GM18499 (cell line): ENCODE measurements at regions not wholly inside any gene's neighbourhood (a gene's known extent, or its start where the extent isn't known, plus 50 kb on each side); places are given as distances from the start of the nearest gene placed in this dataset.

Experiments
- ATAC-seq: cut with Tn5 transposase; IDR thresholded peaks from one replicate; pipeline ENCODE4 v1.9.1; 2021; ENCODE audit warnings: moderate number of reproducible peaks; ENCODE audit not compliant: insufficient read depth, unreplicated experiment

GRCh38 chr4:115433491-115433890, 320.1 kb upstream of the NDST4 start:
- no peak for ATAC-seq

DNA sequence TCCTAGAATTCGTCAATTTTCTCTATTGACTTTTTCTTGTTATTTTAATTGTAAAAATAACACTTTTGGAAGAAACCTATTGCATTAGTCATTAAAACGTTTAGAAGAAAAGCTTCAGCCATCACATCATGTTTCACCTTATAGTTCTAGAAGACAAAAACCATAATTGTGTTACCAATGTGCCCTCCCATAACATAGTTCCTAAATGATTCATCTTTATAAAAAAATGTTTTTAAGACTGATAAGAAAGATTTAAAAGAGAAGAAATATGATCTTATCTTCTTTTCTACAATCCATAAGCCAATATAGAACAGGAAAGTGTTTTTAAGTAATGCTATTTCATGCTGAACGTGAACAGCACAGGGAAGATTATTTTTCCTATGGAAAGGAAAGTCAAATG, 316.6 kb upstream of the NDST4 start:
- ATAC-seq, result no peak

- no peak for ATAC-seq
Measured at GRCh38 chr4:115428455-115428854, 315.0 kb upstream of the NDST4 start.

DNA sequence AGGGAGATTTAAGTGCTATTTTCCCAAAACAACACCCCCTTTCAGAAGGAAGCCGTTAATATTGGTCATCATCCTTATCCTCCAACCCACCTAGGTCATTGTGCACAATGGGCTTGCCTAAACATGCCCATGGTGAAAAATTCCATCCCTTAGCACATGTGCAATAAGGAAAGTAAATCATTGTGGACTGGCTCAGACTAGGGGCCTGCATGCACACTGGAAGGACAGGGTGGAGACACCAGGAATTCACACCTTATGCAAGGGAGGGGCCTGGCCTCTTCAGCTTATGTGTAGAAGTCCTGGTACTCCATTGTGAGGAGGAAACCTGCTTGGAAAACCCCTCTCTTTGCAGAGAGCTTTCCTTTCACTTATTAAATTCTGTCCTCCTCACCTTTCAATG, 311.4 kb upstream of the NDST4 start:
- ATAC-seq, result no peak

GRCh38 chr4:115418635-115419396, 305.4 kb upstream of the NDST4 start:
- no peak for ATAC-seq

- ATAC-seq, result no peak
Measured at GRCh38 chr4:115396034-115396433, 282.6 kb upstream of the NDST4 start.

DNA sequence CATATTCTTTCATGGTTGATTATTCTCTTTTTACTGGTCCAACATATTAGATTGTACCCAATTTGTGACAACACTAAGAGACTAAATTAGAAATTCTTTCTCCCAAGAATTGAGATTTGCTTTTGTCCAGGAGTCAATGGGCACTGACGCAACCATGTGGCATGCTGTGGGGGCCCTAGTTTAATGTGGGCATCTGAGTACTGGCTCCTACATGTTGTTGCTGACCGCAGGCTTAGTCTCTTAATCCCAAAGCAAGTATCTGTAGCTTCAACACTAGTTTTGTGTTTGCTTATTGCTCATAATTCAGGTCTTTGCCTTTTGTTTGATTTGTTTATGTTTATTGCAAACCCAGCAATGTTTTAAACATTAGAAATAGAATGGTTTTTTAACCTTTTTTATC, 263.4 kb upstream of the NDST4 start:
- no peak for ATAC-seq

- ATAC-seq, result no peak
Measured at GRCh38 chr4:115374621-115375020, 261.2 kb upstream of the NDST4 start.

GRCh38 chr4:115370490-115370889, 257.1 kb upstream of the NDST4 start:
- no peak for ATAC-seq

- ATAC-seq, result no peak
Measured at GRCh38 chr4:115370012-115370411, 256.6 kb upstream of the NDST4 start.

GRCh38 chr4:115366390-115366789, 253.0 kb upstream of the NDST4 start:
- ATAC-seq, result no peak

GRCh38 chr4:115365185-115365584, 251.8 kb upstream of the NDST4 start:
- no peak for ATAC-seq

DNA sequence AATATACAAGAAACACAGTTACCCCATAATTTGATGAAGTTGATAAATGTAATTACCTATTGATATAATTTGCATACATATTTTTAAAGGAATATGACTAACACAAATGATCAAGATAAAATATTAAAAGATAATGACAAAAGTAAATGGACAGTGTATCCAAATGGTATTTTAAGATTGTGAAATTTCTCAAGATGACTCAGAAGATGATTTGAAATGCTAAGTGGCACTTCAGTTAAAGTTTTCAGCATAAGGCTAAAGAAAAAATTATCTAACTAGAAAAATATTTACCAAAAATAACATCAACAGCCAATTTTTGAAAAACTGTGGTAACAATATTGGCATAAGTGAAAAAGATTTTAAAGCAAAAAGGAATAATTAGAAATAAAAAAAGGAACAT, 248.4 kb upstream of the NDST4 start:
- ATAC-seq, result no peak

- no peak for ATAC-seq
Measured at GRCh38 chr4:115360431-115360830, 247.0 kb upstream of the NDST4 start.

DNA sequence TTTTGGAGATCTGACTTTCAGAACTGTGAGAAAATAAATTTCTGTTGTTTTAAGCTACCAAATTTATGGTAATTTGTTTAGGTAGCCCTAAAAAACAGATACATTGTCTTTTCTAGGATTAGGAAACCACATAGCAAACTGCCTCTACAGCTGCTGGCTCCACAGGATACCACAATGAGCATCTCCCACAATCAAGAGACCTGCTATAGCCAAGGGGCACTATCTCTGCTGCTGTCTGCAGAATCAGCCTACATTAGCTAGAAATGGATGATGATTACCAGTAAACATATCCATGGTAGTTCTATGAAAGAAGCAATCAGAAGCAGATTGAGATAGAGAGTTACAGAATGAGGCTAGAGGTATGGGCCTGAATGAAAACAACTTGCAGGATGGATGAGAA, 244.4 kb upstream of the NDST4 start:
- no peak for ATAC-seq

GRCh38 chr4:115356176-115356575, 242.8 kb upstream of the NDST4 start:
- ATAC-seq, result no peak

DNA sequence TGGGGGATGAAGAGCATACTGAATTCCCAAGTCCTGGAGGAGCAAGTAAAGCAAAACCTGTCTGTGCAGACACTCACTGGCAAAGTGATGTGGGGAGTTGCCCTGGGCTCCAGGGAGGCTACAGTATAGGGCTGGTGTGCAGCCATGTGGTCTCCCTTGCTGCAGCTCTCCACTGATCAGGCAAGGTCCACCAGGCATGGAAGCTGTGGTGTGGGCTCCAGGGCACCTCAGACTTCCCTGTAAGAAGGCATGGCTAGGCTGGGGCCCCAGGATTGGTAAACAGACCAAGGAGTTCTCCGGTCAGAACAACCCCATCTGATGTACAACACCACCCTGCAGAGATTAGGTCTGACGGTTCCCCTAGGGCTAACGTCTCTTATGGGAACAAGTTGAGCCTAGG, 241.9 kb upstream of the NDST4 start:
- no peak for ATAC-seq

DNA sequence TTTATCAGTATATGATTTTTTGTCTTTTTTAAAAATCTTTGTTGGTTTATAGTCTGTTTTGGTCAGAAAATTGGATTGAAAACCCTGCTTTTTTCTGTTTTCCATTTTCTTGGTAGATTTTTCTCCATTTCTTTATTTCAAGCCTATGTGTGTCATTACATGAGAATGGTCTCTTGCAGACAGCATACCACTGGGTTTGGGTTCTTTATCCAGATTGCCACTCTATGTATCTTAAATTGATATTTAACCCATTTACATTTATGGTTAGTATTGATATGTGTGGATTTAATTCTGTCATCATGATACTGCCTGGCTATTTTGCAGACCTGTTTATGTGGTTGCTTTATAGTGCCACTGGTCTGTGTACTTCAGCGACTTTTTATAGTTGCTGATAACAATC, 239.9 kb upstream of the NDST4 start:
- no peak for ATAC-seq

GRCh38 chr4:115343171-115343570, 229.8 kb upstream of the NDST4 start:
- no peak for ATAC-seq

DNA sequence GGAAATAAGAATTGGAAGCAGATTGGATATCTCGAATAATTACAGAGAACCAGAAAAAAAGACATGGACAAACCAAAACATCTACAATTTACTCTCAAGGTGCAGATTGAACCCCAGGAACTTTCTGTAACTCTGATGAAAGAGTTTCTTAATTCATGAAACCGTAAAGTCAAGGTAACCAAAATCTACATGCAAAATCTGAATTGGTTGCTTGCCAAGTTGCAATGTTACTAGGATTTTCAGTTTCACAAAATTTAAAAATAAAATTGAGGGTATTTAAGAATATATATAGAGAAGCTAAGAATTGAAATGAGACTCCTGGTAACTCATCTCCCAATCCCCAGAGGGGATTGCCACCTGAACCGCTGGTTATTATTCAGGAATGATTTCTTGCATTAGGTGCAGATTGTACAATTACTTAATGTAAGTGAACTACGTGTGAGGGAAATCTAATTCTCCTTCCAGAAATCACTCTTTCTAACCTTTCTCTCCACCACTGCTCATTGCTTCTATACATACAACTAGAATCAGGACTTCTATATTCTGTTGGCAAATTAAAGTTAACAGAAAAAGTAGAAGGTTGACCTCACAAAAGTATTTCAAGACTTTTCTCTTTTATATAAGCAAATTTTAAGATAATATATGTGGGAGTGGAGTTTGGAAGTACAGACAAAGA, 221.5 kb upstream of the NDST4 start:
- ATAC-seq, result no peak

DNA sequence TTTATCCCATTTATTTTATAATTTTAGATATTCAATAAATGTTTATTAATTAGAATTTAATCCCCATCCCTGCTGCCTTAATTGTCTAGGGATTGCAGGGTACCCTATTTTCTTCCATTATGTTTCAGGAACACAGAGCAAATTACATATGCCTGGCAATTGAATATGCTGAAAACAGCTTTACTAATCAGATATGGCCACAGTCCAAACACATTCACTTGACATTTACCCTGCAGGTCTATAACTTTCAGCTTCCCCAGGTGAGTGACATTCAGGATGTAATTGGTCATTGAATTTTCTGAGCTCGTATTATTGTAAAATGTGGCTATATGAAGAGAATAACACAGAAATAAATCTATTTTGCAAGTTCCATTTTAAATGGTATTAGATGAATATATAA, 218.7 kb upstream of the NDST4 start:
- ATAC-seq, result no peak

DNA sequence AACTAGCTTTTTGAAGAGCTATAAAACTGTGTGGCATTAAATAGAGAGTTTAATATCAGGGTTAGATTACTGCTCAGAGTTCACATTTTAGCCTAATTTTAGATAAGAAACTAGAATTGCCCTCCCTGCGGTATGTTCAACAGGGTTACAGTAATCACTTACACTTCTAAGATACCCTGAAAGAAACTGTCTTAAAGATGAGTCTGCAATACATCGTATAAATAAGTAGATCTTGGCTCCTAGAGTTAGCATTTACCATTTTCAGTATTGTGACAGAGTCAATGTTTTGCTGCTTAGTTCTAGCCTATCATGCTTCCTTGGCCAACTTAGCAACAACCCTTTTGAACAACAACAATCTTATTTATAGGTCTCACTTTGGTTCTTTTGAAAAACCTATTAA, 217.8 kb upstream of the NDST4 start:
- no peak for ATAC-seq
